ENCODE measurements at regions not wholly inside any gene's neighbourhood (a gene's known extent, or its start where the extent isn't known, plus 50 kb on each side); places are given as distances from the start of the nearest gene placed in this dataset.
"Not testable (repeated sequence)": the region's sequence is repeated elsewhere in the genome, so short reads cannot be mapped to it uniquely, and the experiment has no call there.

- Histone ChIP-seq H3K36me3 (no peaks in the 10 kb centered on the region), H3K27me3 (no peaks in the 10 kb centered on the region), H3K27ac (no peak overlapping the region), H3K4me3 (no peak overlapping the region), H3K4me1 (no peaks in the 10 kb centered on the region), H3K9me3 (peaks cover 0 to 3% (median 0%) of the 10 kb centered on the region in 3 donors)
- no peak for DNase-seq
- TF ChIP-seq CTCF (IDR thresholded peaks at IDR 0.05) = no peak
- intact Hi-C loops (cut with DNase I; ENCODE audit: low total_unique reads) = no loop called here
Measured at GRCh38 chr1:70827030-70827429, 220.6 kb downstream of the PTGER3 start.

- DNase-seq = no peak
- no peak for TF ChIP-seq CTCF (IDR thresholded peaks at IDR 0.05)
- Histone ChIP-seq H3K27ac (no peak overlapping the region), H3K36me3 (no peaks in the 10 kb centered on the region), H3K27me3 (no peaks in the 10 kb centered on the region), H3K4me1 (no peaks in the 10 kb centered on the region), H3K9me3 (peaks cover 0 to 3% (median 0%) of the 10 kb centered on the region in 3 donors), H3K4me3 (no peak overlapping the region)
- intact Hi-C loops (cut with DNase I; ENCODE audit: low total_unique reads) = no loop called here
Measured at GRCh38 chr1:70828177-70828576, 219.4 kb downstream of the PTGER3 start.

- H3K4me1 ChIP-seq; H3K27ac ChIP-seq; H3K36me3 ChIP-seq; H3K9me3 ChIP-seq; intact Hi-C loops (cut with DNase I; ENCODE audit: low total_unique reads); DNase-seq; H3K27me3 ChIP-seq; H3K4me3 ChIP-seq: not testable (repeated sequence)
Measured at GRCh38 chr1:70834365-70834764, 213.3 kb downstream of the PTGER3 start.

GRCh38 chr1:70836456-70836855, 211.2 kb downstream of the PTGER3 start:
- Histone ChIP-seq H3K9me3 (peaks cover 0 to 5% (median 0%) of the 10 kb centered on the region in 3 donors), H3K36me3 (no peaks in the 10 kb centered on the region), H3K4me3 (no peak overlapping the region), H3K27ac (no peak overlapping the region), H3K27me3 (no peaks in the 10 kb centered on the region), H3K4me1 (peaks cover 0 to 15% (median 2%) of the 10 kb centered on the region in 4 donors)
- TF ChIP-seq CTCF (IDR thresholded peaks at IDR 0.05) = no peak
- DNase-seq = no peak
- intact Hi-C loops (cut with DNase I; ENCODE audit: low total_unique reads) = no loop called here

GRCh38 chr1:70840260-70840953, 207.2 kb downstream of the PTGER3 start:
- H3K4me3 ChIP-seq = no peak overlapping the region
- TF ChIP-seq CTCF (IDR thresholded peaks at IDR 0.05) = no peak
- H3K27me3 ChIP-seq = no peaks in the 10 kb centered on the region
- no peaks in the 10 kb centered on the region for H3K36me3 ChIP-seq
- H3K27ac ChIP-seq = peak overlapping the region in 1 of 2 donors; percentile 41
- H3K4me1 ChIP-seq = peaks cover 0 to 26% (median 5%) of the 10 kb centered on the region in 4 donors
- peaks cover 0 to 2% (median 0%) of the 10 kb centered on the region in 3 donors for H3K9me3 ChIP-seq
- DNase-seq = no peak
- intact Hi-C loops (cut with DNase I; ENCODE audit: low total_unique reads) = no loop called here

- Histone ChIP-seq H3K36me3 (no peaks in the 10 kb centered on the region), H3K9me3 (peaks cover 0 to 2% (median 0%) of the 10 kb centered on the region in 3 donors), H3K27me3 (no peaks in the 10 kb centered on the region), H3K27ac (no peak overlapping the region), H3K4me1 (peaks cover 0 to 26% (median 5%) of the 10 kb centered on the region in 4 donors), H3K4me3 (no peak overlapping the region)
- DNase-seq = no peak
- TF ChIP-seq CTCF (IDR thresholded peaks at IDR 0.05) = no peak
- intact Hi-C loops (cut with DNase I; ENCODE audit: low total_unique reads) = no loop called here
Measured at GRCh38 chr1:70842562-70842961, 205.1 kb downstream of the PTGER3 start.
